Activated T-helper 1 cell treated with Interleukin-2 at 50 U/mL for 16 hours (primary cell): ENCODE measurements at regions not wholly inside any gene's neighbourhood (a gene's known extent, or its start where the extent isn't known, plus 50 kb on each side); places are given as distances from the start of the nearest gene placed in this dataset.
"Not testable (repeated sequence)": the region's sequence is repeated elsewhere in the genome, so short reads cannot be mapped to it uniquely, and the experiment has no call there.

Experiments used
- DNase-seq: peaks from one replicate; pipeline ENCODE4 v3.0.0-alpha.2; 2020; ENCODE audit warnings: low read depth

GRCh38 chr5:74534397-74535129 lies 106.0 kb downstream of the ENC1 start:
- no peak for DNase-seq

- DNase-seq, result no peak
These were observed 110.0 kb downstream of the ENC1 start for GRCh38 chr5:74530326-74531050.

- no peak for DNase-seq
These were observed 111.4 kb downstream of the ENC1 start for GRCh38 chr5:74529101-74529500.

- DNase-seq, result no peak
These were observed 114.4 kb downstream of the ENC1 start for GRCh38 chr5:74526111-74526510.

GRCh38 chr5:74524767-74525166 lies 115.8 kb downstream of the ENC1 start:
- DNase-seq, result not testable (repeated sequence)

- not testable (repeated sequence) for DNase-seq
These were observed 116.8 kb downstream of the ENC1 start for GRCh38 chr5:74523698-74524097.

- not testable (repeated sequence) for DNase-seq
These were observed 117.7 kb downstream of the ENC1 start for GRCh38 chr5:74522838-74523237.

- no peak for DNase-seq
These were observed 119.1 kb downstream of the ENC1 start for GRCh38 chr5:74521401-74521800.

GRCh38 chr5:74519679-74520078 lies 120.8 kb downstream of the ENC1 start:
- no peak for DNase-seq

- DNase-seq, result no peak
These were observed 121.4 kb downstream of the ENC1 start for GRCh38 chr5:74519161-74519571.

- DNase-seq, result no peak
These were observed 122.8 kb downstream of the ENC1 start for GRCh38 chr5:74517700-74518099.

GRCh38 chr5:74516211-74516636 lies 124.3 kb downstream of the ENC1 start:
- no peak for DNase-seq

- no peak for DNase-seq
These were observed 125.5 kb downstream of the ENC1 start for GRCh38 chr5:74514888-74515551.

- not testable (repeated sequence) for DNase-seq
These were observed 128.8 kb downstream of the ENC1 start for GRCh38 chr5:74511770-74512169.

GRCh38 chr5:74510476-74511075 lies 130.0 kb downstream of the ENC1 start:
- no peak for DNase-seq

GRCh38 chr5:74507370-74508005 lies 133.0 kb downstream of the ENC1 start:
- DNase-seq, result no peak

GRCh38 chr5:74506119-74506518 lies 134.4 kb downstream of the ENC1 start:
- DNase-seq, result no peak

GRCh38 chr5:74504463-74504862 lies 136.1 kb downstream of the ENC1 start:
- DNase-seq, result no peak

GRCh38 chr5:74502479-74502950 lies 138.0 kb downstream of the ENC1 start:
- DNase-seq, result no peak

- no peak for DNase-seq
These were observed 138.7 kb downstream of the ENC1 start for GRCh38 chr5:74501674-74502478.
